K562 (cell line): ENCODE measurements at regions not wholly inside any gene's neighbourhood (a gene's known extent, or its start where the extent isn't known, plus 50 kb on each side); places are given as distances from the start of the nearest gene placed in this dataset.

Experiments used
- BHLHE40 ChIP-seq: IDR thresholded peaks from 2 replicates; pipeline ENCODE4 v1.6.1; 2011; ENCODE audit warnings: low read length, improper control_type of control experiment
- FOXM1 ChIP-seq, 2 experiments: fragments of 450-650 bp in 1 of 2; sonication (generic) in 1 of 2; formaldehyde crosslinking in 1 of 2; IDR thresholded peaks; 2 replicates each; pipeline versions ENCODE4 v1.6.1 to v1.9.0; 2017 to 2022; ENCODE audit warnings: low read depth in 2 of 2, mild to moderate bottlenecking in 2 of 2, missing genetic modification reagents in 1 of 2, moderate library complexity in 1 of 2
- IFI16 ChIP-seq: fragments of 250-450 bp; sonication (Bioruptor Pico); IDR thresholded peaks from 2 replicates; pipeline ENCODE4 v2.1.2; 2022; ENCODE audit warnings: mild to moderate bottlenecking, inconsistent platforms
- MCM2 ChIP-seq: fragments of 450-650 bp; IDR thresholded peaks from 2 replicates; pipeline ENCODE4 v1.6.1; 2017; ENCODE audit warnings: low read depth, mild to moderate bottlenecking
- MTA2 ChIP-seq: fragments of 450-650 bp; IDR thresholded peaks from 2 replicates; pipeline ENCODE4 v1.6.1; 2016; ENCODE audit warnings: low read depth
- NONO ChIP-seq, 2 experiments: fragments of 200-400 bp in 1 of 2; fragments of 450-650 bp in 1 of 2; formaldehyde crosslinking in 1 of 2; IDR thresholded peaks; 2 replicates each; pipeline ENCODE4 v1.6.1; 2017; ENCODE audit warnings: low read depth in 2 of 2, mild to moderate bottlenecking in 2 of 2, moderate library complexity in 2 of 2, low read length in 1 of 2
- NR2C2 ChIP-seq, 2 experiments: fragments of 200-800 bp in 1 of 2; sonication (Bioruptor generic) in 1 of 2; sonication (generic) in 1 of 2; formaldehyde crosslinking in 1 of 2; IDR thresholded peaks; 2 replicates each; pipeline versions ENCODE4 v1.6.1 to v1.8.0; 2016 to 2022; ENCODE audit warnings: mild to moderate bottlenecking in 1 of 2, missing compliant biosample characterization in 1 of 2, missing genetic modification characterization in 1 of 2, missing genetic modification reagents in 1 of 2
- PHF21A ChIP-seq: fragments of 450-650 bp; IDR thresholded peaks from 2 replicates; pipeline ENCODE4 v1.6.1; 2017; ENCODE audit warnings: low read depth, borderline replicate concordance
- RAD21 ChIP-seq, 2 experiments: fragments of 250-450 bp in 1 of 2; fragments of 450-650 bp in 1 of 2; sonication (Bioruptor Pico) in 1 of 2; formaldehyde crosslinking in 1 of 2; IDR thresholded peaks in 1 of 2; conservative IDR thresholded peaks in 1 of 2; 2 replicates each; pipeline versions ENCODE4 v1.4.0 to v1.8.0; 2020 to 2022; ENCODE audit warnings: mild to moderate bottlenecking in 2 of 2, moderate library complexity in 1 of 2
- RBFOX2 ChIP-seq: fragments of 200-400 bp; formaldehyde crosslinking; IDR thresholded peaks from 2 replicates; pipeline ENCODE4 v1.6.1; 2017; ENCODE audit warnings: low read depth, mild to moderate bottlenecking, low read length, moderate library complexity
- RBM22 ChIP-seq: fragments of 200-400 bp; formaldehyde crosslinking; IDR thresholded peaks from 2 replicates; pipeline ENCODE4 v1.6.1; 2018; ENCODE audit warnings: low read length, low read depth; ENCODE audit not compliant: poor library complexity, severe bottlenecking
- SAP30 ChIP-seq: fragments of 200-600 bp; sonication (generic); IDR thresholded peaks from 2 replicates; pipeline ENCODE4 v1.6.1; 2012; ENCODE audit warnings: borderline replicate concordance, low read depth, mild to moderate bottlenecking, moderate library complexity, low read length, control low read depth, inconsistent platforms; ENCODE audit not compliant: insufficient read depth, poor library complexity, severe bottlenecking
- SOX6 ChIP-seq: fragments of 450-650 bp; IDR thresholded peaks from 2 replicates; pipeline ENCODE4 v1.6.1; 2014; ENCODE audit warnings: mild to moderate bottlenecking
- TFAM ChIP-seq: fragments of 250-450 bp; sonication (Bioruptor Pico); conservative IDR thresholded peaks from 2 replicates; pipeline ENCODE4 v1.5.0; 2021; ENCODE audit warnings: mild to moderate bottlenecking, moderate library complexity
- XRCC4 ChIP-seq: IDR thresholded peaks from one replicate; pipeline ENCODE4 v1.6.1; 2011; ENCODE audit not compliant: insufficient read depth, insufficient read length; ENCODE audit errors: extremely low read depth
- ZNF76 ChIP-seq: fragments of 250-450 bp; sonication (Bioruptor Pico); IDR thresholded peaks from 2 replicates; pipeline ENCODE4 v1.4.0; 2020; ENCODE audit warnings: mild to moderate bottlenecking, moderate library complexity, borderline replicate concordance
- TF ChIP-seq, protein P1 (sequence below), 2 experiments: fragments of 450-650 bp; IDR thresholded peaks; 2 replicates each; pipeline ENCODE4 v1.6.1; 2016
- TF ChIP-seq, protein P2 (sequence below): fragments of 450-650 bp; IDR thresholded peaks from 2 replicates; pipeline ENCODE4 v1.6.1; 2017; ENCODE audit warnings: mild to moderate bottlenecking, moderate library complexity
- TF ChIP-seq, protein P3 (sequence below): fragments of 450-650 bp; formaldehyde crosslinking; IDR thresholded peaks from 2 replicates; pipeline ENCODE4 v1.4.0; 2022; ENCODE audit warnings: missing genetic modification characterization
- TF ChIP-seq, protein P4 (sequence below): fragments of 250-450 bp; sonication (Bioruptor Pico); IDR thresholded peaks from 2 replicates; pipeline ENCODE4 v1.8.0; 2022; ENCODE audit warnings: moderate library complexity, mild to moderate bottlenecking, inconsistent platforms
- TF ChIP-seq, protein P5 (sequence below): fragments of 450-650 bp; IDR thresholded peaks from 2 replicates; pipeline ENCODE4 v1.7.0; 2016; ENCODE audit warnings: borderline replicate concordance

DNA sequence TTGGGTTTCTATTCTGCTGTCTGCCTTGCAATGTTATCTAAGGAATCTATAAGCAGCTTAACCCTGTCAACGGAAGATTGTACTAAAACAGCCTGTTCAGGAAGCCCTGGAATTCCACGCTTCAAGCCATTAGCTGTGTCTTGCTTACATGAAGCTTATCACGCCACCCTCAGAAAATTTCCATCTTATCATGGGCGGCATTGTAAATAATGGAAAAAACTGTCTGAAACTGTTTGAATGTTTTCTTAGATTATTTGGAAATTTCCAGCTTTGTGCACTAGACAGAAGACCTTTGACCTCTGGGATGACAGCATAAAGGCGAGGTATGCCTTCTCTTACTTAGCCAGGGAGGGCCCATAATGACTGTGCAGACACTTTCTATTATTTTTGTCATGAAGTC, 319.7 kb downstream of the KCNRG start (continued):
- TF ChIP-seq TFAM = no peak
- no peak for TF ChIP-seq BHLHE40
- no peak for TF ChIP-seq IFI16
- TF ChIP-seq, protein P1, sequence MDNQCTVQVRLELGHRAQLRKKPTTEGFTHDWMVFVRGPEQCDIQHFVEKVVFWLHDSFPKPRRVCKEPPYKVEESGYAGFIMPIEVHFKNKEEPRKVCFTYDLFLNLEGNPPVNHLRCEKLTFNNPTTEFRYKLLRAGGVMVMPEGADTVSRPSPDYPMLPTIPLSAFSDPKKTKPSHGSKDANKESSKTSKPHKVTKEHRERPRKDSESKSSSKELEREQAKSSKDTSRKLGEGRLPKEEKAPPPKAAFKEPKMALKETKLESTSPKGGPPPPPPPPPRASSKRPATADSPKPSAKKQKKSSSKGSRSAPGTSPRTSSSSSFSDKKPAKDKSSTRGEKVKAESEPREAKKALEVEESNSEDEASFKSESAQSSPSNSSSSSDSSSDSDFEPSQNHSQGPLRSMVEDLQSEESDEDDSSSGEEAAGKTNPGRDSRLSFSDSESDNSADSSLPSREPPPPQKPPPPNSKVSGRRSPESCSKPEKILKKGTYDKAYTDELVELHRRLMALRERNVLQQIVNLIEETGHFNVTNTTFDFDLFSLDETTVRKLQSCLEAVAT (IDR thresholded peaks at IDR 0.05) = no peak
- TF ChIP-seq PHF21A = no peak
- no peak for TF ChIP-seq RBM22
- no peak for TF ChIP-seq NR2C2 (CRISPR knock-in tag; IDR thresholded peaks at IDR 0.05)
- peak; percentile 88 for TF ChIP-seq NR2C2 (tag; IDR thresholded peaks at IDR 0.05)
- TF ChIP-seq MCM2 = no peak
- no peak for TF ChIP-seq XRCC4
- TF ChIP-seq SOX6 = peak; percentile 67
- TF ChIP-seq, protein P2, sequence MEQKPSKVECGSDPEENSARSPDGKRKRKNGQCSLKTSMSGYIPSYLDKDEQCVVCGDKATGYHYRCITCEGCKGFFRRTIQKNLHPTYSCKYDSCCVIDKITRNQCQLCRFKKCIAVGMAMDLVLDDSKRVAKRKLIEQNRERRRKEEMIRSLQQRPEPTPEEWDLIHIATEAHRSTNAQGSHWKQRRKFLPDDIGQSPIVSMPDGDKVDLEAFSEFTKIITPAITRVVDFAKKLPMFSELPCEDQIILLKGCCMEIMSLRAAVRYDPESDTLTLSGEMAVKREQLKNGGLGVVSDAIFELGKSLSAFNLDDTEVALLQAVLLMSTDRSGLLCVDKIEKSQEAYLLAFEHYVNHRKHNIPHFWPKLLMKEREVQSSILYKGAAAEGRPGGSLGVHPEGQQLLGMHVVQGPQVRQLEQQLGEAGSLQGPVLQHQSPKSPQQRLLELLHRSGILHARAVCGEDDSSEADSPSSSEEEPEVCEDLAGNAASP = no peak
- 0 out of 4 replicates have a peak, but pooled peaks of 1 of the 2 experiments have one; percentile 15 for TF ChIP-seq RAD21 (CRISPR knock-in tag; conservative IDR thresholded peaks at IDR 0.05 in 1 of 2, IDR thresholded peaks at IDR 0.05 in 1 of 2)
- TF ChIP-seq, protein P3, sequence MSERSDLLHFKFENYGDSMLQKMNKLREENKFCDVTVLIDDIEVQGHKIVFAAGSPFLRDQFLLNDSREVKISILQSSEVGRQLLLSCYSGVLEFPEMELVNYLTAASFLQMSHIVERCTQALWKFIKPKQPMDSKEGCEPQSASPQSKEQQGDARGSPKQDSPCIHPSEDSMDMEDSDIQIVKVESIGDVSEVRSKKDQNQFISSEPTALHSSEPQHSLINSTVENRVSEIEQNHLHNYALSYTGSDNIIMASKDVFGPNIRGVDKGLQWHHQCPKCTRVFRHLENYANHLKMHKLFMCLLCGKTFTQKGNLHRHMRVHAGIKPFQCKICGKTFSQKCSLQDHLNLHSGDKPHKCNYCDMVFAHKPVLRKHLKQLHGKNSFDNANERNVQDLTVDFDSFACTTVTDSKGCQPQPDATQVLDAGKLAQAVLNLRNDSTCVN = no peak
- TF ChIP-seq NONO (IDR thresholded peaks at IDR 0.05; ENCODE audit: low read depth in 2 of 2, low read length in 1 of 2) = no peak
- TF ChIP-seq, protein P4, sequence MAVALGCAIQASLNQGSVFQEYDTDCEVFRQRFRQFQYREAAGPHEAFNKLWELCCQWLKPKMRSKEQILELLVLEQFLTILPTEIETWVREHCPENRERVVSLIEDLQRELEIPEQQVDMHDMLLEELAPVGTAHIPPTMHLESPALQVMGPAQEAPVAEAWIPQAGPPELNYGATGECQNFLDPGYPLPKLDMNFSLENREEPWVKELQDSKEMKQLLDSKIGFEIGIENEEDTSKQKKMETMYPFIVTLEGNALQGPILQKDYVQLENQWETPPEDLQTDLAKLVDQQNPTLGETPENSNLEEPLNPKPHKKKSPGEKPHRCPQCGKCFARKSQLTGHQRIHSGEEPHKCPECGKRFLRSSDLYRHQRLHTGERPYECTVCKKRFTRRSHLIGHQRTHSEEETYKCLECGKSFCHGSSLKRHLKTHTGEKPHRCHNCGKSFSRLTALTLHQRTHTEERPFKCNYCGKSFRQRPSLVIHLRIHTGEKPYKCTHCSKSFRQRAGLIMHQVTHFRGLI (CRISPR knock-in tag) = no peak
- TF ChIP-seq, protein P5, sequence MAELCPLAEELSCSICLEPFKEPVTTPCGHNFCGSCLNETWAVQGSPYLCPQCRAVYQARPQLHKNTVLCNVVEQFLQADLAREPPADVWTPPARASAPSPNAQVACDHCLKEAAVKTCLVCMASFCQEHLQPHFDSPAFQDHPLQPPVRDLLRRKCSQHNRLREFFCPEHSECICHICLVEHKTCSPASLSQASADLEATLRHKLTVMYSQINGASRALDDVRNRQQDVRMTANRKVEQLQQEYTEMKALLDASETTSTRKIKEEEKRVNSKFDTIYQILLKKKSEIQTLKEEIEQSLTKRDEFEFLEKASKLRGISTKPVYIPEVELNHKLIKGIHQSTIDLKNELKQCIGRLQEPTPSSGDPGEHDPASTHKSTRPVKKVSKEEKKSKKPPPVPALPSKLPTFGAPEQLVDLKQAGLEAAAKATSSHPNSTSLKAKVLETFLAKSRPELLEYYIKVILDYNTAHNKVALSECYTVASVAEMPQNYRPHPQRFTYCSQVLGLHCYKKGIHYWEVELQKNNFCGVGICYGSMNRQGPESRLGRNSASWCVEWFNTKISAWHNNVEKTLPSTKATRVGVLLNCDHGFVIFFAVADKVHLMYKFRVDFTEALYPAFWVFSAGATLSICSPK = no peak
- TF ChIP-seq FOXM1 (IDR thresholded peaks at IDR 0.05; ENCODE audit: low read depth) = 0 out of 2 replicates have a peak, but pooled peaks have one; percentile 52
- no peak for TF ChIP-seq FOXM1 (CRISPR knock-in tag; IDR thresholded peaks at IDR 0.05; ENCODE audit: low read depth)
- TF ChIP-seq ZNF76 (CRISPR knock-in tag) = no peak
- TF ChIP-seq SAP30 = no peak
- no peak for TF ChIP-seq RBFOX2
- TF ChIP-seq MTA2 = peak; percentile 44; the same call in 1 of the 2 replicates
